NCI-H510A treated with DMSO at 0.1 percent for 48 hours (cell line): ENCODE measurements at regions not wholly inside any gene's neighbourhood (a gene's known extent, or its start where the extent isn't known, plus 50 kb on each side); places are given as distances from the start of the nearest gene placed in this dataset.
"Not testable (repeated sequence)": the region's sequence is repeated elsewhere in the genome, so short reads cannot be mapped to it uniquely, and the experiment has no call there.

Experiments used
- DNase-seq: peaks from one replicate; lab custom pipeline; 2025; lab: John Stamatoyannopoulos, UW

DNA sequence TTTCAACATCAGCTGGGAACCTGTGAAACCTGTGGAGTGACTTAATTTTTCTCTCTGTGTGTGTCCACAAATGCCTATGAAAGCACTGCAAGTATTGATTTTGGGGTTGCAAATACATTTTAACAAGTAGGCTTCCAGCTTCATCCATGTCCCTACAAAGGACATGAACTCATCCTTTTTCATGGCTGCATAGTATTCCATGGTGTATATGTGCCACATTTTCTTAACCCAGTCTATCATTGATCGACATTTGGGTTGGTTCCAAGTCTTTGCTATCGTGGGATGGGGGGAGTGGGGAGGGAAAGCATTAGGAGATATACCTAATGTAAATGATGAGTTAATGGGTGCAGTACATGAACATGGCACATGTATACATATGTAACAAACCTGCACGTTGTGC, 711.3 kb downstream of the LTN1 start:
- DNase-seq: not testable (repeated sequence)

DNA sequence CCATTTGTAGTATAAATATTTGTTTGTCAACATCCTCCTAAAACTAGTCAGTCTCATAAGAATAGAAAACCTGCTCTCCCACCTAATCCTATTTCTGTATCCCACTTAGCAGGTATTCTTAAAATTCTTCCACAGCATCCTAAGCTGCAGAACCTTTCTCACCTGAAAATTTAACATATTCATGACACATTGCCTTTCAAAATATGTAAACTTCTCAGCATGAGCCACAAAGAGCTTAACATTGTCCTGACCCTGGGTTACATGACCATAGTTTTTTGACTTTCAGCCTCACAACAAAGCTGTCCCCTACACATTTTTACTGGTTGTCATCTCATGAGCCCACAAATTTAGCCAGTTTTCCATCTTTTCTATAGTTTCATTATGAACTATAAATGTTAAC, 712.1 kb downstream of the LTN1 start:
- no peak for DNase-seq

DNA sequence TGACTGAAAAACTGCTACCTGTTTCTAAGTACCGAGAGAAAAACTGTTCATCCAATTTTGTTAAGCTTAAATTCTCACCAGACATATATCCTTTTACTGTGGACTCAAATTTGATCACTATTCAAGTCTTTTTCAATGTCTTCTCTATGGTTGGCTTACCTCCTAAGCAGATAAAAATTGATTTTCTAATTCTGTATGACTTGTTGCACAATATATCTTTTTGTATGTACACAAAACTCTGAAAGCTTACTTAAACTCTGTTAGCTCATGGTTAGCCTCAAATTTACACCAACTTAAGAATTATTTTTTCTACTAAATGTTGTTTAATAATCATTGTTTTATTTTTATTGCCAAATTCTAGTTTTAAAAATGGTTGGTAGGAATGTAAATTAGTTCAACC, 715.4 kb downstream of the LTN1 start:
- DNase-seq: no peak

DNA sequence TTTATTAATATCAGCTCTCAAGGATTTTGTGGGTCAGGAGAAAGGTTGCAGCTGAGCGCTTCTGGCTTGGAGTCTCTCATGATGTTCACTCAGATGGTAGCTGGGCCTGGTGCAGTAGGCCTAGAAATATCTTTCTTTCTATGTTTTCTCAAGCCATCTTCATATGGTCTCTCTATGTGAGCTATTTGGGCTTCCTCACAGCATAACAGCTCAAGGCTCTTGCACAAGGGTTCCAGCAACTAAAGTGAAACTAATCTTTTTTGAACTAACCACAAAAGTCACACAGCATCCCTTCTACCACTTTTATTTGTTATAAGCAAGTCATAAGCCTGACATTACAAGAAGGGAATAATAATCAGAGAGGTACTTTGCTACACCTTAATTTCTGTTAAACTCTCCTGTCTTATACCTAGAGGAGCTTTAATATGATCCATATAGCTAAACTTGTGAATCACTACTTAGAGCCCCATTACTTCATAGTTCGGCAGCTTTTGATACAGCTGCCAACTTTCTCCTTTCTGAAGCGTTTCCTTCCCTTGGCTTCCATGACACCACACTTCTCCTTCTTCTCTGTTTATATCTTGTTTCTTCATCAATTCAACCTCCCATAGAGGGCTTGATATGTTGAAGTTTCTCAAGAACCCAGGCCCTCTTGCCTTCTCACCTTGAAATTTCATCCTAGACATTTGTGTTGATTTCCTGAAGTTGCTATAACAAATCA, 720.2 kb downstream of the LTN1 start:
- no peak for DNase-seq

DNA sequence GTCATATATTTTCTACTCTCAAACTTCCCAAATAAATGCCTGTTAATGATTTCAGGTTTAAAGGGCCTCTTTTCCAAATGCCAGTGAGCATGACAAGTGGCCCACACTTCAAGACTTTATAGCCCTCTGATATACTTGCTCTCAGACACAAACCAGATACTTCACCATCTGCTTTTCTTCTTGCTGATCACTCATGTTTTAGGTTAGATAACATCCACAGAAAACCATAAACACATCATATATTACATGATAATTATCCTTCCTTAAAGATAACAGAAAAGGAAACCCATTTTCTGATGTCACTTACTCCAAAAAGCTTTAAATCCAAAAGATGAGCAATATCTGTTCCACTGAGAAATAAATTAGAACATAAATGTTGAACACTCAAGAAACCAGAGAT, 723.5 kb downstream of the LTN1 start:
- no peak for DNase-seq

DNA sequence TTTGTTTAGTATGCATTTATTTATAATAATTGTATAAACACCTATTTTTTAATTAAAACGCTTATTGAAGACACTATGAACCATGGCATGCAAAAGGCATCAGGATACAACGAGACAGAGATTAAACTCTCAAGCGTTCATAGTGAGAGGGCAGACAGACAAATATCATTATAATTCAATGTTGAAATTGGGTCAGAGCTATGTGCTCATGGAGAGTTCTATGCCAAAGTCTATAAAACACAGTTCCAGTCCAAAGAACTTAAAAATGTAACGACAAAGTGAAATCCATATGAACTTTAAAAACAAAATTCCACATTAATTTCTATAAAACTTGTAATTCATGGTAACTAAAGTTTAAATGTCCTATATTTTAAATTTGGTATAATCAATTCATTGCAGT, 724.0 kb downstream of the LTN1 start:
- DNase-seq: no peak

DNA sequence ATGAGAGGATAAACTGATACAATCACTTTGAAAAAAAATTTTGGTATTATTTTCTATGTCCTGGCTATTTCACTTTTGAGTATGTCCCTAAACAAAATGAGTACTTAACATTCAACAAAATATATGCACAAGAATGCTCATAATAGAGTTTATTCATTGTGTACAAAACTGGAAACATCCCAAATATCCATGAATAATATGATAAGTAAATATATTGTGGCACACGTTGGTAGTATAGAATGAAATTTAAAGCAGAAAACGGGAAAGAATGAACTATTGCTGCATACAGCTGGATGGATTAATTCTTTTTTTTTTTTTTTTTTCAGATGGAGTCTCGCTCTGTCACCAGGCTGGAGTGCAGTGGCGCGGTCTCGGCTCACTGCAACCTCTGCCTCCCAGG, 725.2 kb downstream of the LTN1 start:
- no peak for DNase-seq

DNA sequence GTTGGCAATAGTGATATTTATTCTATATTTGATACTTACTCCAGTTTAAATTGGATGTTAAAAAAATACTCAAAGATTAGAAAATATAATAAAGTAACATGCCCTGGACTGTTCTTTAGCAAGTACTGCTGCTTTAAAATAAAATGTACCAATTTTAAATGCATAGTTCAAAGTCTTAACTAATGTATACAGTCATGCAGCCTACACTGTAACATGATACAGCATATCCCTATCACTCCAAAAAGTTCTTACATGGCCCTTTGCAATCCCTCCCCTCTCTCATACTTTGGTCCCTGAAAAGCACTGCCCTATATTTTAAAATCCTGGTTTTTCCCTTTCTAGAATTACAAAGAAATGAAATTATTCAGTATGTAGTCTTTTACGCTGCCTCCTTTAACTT, 726.6 kb downstream of the LTN1 start:
- no peak for DNase-seq

DNA sequence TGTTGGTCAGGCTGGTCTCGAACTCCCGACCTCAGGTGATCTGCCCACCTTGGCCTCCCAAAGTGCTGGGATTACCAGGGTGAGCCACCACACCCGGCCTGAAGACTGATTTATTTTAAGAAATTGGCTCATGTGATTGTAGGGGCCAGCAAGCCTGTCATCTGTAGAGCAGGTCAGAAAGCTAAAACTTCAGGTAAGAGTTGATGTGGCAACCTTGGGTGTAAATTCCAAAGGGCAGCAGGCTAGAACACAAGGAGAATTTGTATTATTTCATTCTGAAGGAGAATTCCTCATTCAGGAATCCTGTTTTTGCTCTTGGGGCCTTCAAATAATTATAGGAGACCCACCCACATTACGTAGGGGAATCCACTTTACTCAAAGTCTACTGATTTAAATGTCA, 728.7 kb downstream of the LTN1 start:
- DNase-seq: no peak

DNA sequence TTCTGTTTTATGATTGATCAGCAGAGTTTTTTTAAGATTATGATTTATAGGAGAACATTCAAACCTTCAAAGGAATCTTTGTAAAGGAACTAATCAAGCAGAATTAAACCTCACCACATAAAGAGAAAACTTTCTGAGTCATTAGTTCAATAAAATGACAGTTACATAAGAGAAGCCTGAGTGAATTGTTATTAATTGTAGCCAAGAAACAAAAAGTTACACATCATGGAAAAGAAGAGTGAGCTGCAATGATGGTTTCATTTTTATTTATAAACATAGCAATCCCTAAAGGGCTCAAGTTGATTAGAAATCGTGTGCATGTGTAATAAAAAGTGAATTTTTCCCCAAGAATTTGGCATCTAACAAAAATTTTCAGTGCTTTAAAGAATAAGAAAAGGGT, 731.4 kb downstream of the LTN1 start:
- DNase-seq: no peak

DNA sequence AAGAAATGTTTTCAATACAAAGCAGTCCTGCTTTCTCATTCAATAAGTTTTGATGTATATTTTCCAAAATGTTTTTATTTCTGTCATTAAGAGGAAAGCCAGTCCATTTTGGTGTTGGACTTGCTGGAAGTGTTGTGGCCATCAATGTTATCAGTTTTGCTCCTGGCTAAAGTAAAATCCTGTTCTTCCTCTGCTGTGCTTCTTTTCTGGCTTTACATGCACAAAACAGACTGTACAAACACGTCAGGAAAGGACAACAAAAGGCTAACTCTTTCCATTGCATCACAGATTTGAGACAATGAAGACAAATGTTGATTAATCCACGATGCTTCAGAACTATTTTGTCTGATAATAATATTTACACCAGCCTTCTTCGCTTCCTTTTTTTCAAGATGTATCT, 735.4 kb downstream of the LTN1 start:
- DNase-seq: no peak

DNA sequence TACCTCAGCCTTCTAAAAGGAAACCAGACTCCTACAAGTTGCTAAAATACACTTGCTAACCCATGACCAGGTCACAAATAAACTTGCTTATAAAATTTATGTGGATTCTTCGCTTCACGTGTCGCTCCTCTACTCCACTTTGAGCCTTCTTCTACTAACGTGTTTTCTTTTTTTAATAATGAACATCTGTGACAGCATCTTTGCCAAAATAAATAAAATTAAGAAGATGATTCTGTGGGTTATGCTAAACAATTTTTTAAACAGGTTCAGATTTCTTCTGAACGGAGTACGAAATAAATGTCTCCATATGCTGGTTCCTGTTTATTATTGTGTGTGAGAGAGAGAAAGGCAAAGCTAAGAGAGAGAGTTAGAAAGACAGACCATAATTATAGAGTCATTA, 735.8 kb downstream of the LTN1 start:
- DNase-seq: no peak

DNA sequence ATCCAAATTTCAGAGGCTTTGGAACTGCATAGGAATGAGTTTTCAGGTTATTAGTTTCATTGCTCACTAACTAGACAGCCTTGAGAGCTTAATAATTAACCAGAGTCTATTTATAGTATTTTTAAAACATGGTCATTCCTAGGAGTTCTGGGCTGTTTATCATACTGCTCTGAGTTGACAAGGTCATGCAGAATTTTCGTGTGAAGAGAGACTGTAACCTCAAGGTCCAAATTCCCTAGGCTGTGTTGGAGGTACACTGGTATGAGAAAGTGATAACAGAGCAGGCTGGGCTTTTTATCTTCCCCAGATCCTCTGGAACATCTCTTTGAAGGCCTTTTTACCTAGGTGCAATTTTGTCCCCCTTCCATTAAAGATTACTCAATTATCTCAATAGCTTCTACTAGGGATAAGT, 736.3 kb downstream of the LTN1 start:
- DNase-seq: no peak

DNA sequence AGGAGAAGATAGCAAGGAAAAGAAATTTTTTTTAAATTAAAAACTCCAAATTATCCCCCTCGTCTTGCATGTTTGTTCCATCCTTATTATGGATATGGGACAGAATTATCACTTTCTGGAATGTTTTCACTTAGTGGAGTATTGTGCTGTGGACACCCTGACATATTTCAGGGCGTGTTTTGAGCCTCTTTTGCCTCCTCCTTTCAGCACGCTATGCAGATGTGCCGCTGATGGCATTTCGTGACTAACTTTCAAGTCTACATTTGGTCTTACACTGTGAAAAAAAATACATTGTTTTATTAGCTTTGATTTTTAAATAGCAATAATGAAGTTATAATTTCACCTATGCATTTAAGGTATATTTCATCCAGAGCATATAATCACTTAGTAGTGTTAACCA, 738.7 kb downstream of the LTN1 start:
- no peak for DNase-seq

DNA sequence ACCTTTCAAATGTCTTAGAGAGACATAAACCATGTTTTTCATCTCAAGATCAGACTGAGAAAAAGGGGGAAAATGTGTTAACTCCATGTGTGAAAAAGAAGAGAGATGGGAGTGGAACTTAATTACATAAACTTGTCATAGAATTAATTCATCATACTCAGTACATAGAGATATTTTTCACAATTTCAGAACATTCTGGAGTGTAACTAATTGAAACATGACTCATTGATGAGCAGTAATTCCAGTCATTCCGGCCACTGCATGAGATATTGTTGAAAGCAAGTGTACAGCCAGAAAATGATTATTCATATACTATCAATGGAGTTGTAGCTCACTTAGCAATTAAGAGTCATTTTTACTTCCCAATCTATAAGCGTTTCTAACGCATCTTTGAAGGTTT, 739.3 kb downstream of the LTN1 start:
- no peak for DNase-seq

DNA sequence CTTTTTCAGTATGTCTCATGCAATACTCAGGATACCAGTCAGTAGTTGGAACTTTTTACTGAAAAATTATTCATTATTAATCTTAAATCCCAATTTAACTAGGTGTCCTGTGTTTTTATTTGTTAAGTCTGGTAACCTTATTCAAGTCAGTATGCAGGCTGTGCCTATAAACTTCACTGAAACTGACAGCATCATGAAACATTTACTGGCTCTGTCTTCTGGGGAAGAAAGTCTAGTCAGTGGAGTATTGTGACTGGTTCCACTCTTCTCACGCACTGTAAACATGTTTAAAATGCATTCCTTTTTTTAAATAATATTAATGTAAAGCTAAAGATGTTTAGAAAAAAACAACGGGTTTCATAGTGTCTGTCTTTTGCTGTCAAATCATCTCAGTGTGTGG, 739.7 kb downstream of the LTN1 start:
- DNase-seq: no peak

DNA sequence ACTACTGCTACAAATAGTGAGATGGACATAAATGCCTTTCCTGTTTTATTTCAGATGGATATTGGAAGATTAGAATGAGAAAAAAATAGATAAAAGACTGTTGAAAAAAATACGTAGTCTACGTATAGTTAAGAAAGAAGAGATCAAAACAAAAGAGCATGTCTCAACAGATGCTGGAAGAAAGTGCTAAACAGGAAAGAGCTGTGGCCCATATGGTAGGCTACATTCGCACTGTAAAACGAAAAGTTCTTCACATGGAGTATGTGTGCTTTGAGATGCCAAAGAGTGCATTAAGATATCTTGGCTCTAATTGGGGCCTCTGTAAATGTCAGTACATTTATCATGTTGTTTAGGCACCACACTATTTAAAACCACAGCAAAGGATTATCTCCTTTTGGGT, 741.7 kb downstream of the LTN1 start:
- no peak for DNase-seq

DNA sequence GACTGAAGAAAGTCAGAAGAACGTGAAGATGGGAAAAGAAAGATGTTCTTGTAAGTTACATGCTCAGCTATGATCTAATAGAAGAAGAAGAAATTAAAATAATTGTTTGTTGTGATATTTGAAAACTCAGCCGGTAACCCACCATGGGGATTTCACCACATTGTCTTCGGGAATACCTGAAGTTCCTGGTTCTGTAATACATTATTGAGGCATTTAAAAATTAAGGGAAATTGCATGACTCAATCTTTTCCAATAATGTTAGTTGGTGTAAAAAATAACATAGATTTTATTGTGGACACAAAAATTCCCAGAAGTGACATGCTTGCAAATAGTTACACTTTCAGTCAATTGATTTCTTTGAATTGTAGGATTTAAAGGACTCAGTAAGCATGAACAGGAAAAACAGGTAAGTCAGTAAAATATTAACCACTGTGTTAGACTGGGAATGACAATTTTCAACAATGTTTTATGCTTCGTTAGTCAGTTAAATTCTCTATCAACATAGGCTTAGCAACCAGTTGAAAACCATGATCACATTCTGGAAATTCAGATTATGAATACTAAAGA, 745.1 kb downstream of the LTN1 start:
- no peak for DNase-seq

DNA sequence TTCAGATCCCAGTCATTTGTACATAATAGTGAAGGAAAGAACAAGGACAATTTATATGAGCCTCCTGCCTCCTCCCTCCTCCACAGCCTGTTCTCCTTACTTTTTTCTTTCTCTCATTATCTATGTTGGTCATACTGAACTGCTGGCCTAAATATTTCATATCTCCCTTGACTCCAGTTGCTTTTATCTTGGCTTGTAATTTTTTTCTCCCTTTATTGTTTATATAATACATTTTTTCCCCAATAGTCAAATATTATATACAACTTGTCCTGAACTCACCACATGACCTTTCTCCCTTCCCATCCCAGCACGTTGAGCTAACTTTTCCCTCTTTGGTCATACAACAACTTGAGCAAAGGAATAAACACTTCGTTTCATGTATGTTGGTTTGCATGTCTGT, 752.1 kb downstream of the LTN1 start:
- DNase-seq: no peak

DNA sequence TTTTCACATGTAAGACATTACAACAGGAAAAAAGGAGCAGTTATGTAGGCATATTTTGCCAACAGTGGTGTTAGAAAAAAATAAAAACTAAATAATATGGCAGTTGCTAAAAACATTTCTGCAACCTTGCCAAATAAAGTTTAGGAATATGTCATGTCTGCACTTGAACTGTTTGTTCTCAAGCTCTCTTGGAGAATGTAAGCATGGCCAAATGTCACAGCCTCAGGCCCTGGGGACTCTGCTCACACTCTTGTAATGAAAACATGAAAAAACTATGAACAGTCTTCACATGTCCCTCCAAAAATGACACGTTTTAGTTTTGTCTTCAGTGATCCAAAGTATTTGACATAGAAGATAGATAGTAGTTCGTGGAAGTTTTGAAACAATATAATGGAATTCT, 753.3 kb downstream of the LTN1 start:
- no peak for DNase-seq

DNA sequence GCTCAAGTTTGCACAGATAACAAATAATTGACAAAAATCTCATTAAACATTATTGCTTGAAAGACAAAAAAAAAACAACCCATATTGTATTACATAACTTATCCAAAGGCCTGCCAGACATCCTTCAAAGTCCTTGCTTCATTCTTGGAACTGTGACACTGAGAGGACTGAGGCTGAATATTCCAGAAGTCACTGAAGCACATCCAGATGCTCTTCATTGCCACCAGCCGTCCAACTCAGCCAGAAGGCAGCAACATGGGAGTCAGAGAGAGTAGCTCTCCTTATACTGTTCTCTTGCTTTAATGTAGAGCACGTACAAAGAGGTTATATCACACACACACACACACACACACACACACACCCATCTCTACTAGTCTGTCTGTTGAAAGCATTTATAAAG, 755.0 kb downstream of the LTN1 start:
- DNase-seq: no peak

DNA sequence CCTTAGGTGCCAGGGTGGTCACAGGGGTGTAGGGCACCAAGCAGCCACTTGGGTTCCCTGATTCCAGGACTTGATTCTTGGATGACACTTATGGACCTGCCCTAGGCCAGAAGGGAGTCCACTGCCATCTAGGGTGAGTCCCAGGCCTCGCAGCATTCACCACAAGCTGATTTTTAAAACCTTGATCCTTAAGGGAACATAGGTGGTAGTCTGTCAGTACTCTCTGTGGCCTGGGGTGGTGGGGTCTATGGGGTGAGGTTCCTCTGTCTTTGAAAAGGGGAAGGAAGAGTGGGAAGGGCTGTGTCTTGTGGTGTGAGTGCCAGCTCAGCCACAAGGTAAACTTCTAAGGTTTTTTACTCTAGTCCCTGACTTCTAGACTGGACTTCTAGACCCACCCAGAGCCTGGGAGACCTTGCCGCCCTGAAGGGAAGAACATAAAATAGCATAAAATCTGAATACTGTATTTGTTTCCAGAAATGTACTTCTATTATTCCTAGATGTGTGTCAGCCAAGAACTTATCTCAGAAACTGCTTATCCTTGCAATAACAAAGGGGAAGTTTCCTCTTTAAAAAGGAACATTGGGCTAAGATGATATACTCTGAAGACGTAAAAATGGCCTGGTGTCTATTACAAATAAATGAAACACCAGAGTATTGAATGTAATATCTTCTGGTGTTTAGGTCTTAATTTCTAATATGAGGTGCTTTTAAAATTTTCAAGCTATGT, 757.3 kb downstream of the LTN1 start:
- no peak for DNase-seq

DNA sequence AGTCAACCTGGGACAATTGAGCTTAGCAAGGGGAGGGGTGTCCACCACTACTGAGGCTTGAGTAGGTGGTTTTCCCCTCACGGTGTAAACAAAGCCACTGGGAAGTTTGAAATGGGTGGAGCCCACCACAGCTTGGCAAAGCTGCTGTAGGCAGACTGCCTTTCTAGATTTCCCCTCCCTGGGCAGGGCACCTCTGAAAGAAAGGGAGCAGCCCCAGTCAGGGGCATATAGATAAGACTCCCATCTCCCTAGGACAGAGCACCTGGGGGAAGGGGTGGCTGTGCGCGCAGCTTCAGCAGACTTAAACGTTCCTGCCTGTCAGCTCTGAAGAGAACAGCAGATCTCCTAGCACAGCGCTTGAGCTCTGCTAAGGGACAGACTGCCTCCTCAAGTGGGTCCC, 758.4 kb downstream of the LTN1 start:
- no peak for DNase-seq
